ENCODE measurements at regions not wholly inside any gene's neighbourhood (a gene's known extent, or its start where the extent isn't known, plus 50 kb on each side); places are given as distances from the start of the nearest gene placed in this dataset.

- TF ChIP-seq CTCF (IDR thresholded peaks at IDR 0.05 in 2 of 3, conservative IDR thresholded peaks at IDR 0.05 in 1 of 3; ENCODE audit: control insufficient read depth in 2 of 3, extremely low read depth in 1 of 3, insufficient read depth in 1 of 3, low read depth in 3 of 3, low read length in 3 of 3) = no peak
- TF ChIP-seq TAF1 (IDR thresholded peaks at IDR 0.05; ENCODE audit: borderline replicate concordance, low read depth, low read length) = no peak
- no peak for TF ChIP-seq ATF3 (IDR thresholded peaks at IDR 0.05; ENCODE audit: borderline replicate concordance, extremely low read depth, low read depth, low read length)
- TF ChIP-seq POLR2A (IDR thresholded peaks at IDR 0.05; ENCODE audit: low read depth, low read length) = no peak
- no peak for TF ChIP-seq EZH2 (IDR thresholded peaks at IDR 0.05; ENCODE audit: borderline replicate concordance, control insufficient read depth, low read depth, low read length)
- TF ChIP-seq SKIL (IDR thresholded peaks at IDR 0.05; ENCODE audit: low read depth, poor library complexity, severe bottlenecking) = no peak
- no peak for TF ChIP-seq TARDBP (IDR thresholded peaks at IDR 0.05; ENCODE audit: borderline replicate concordance)
- no peak for TF ChIP-seq MYC (IDR thresholded peaks at IDR 0.05; ENCODE audit: insufficient read depth, insufficient read length, insufficient replicate concordance, low read length, severe bottlenecking)
- TF ChIP-seq E2F4 (IDR thresholded peaks at IDR 0.05; ENCODE audit: low read depth, low read length) = no peak
- TF ChIP-seq SP1 (IDR thresholded peaks at IDR 0.05; ENCODE audit: low read depth, low read length) = no peak
- no peak for TF ChIP-seq YY1 (IDR thresholded peaks at IDR 0.05; ENCODE audit: low read depth, low read length)
- TF ChIP-seq FOXK2 (IDR thresholded peaks at IDR 0.05) = no peak
- no peak for TF ChIP-seq IKZF1 (conservative IDR thresholded peaks at IDR 0.05)
- TF ChIP-seq BCL3 (IDR thresholded peaks at IDR 0.05; ENCODE audit: borderline replicate concordance, insufficient read depth, low read depth, low read length, poor library complexity, severe bottlenecking) = no peak
Measured at GRCh38 chr3:87090631-87091030, 99.7 kb upstream of the VGLL3 start.
